SK-N-MC (cell line): ENCODE measurements at regions not wholly inside any gene's neighbourhood (a gene's known extent, or its start where the extent isn't known, plus 50 kb on each side); places are given as distances from the start of the nearest gene placed in this dataset.

Experiments
- EZH2 ChIP-seq: fragments of 200-600 bp; sonication (generic); IDR thresholded peaks from one replicate; pipeline ENCODE4 v1.6.1; 2017; ENCODE audit warnings: antibody characterized with exemption
- POLR2AphosphoS5 ChIP-seq: IDR thresholded peaks from 2 replicates; pipeline ENCODE4 v1.6.1; 2012; ENCODE audit warnings: mild to moderate bottlenecking, low read depth, low read length, borderline replicate concordance

DNA sequence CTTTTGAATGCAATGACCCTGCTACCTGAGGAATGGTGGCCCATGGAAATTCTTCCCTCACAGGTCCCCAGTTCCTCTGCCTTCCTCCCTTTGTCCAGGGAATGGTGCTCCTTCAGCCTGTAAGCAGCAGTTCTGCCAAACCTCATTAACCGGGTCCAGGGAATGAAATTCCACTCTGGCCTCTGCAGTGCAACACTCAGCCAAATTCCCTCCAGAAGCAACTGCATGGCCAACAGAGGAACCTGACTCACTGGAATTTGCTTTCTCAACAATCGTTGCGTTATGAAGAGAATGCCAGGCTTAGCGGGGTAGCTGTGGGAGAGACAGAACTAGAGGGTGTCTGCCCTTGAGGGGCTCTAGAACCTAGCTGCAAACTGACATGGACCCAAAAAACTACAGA, 449.4 kb upstream of the PROK2 start:
- TF ChIP-seq POLR2AphosphoS5 (no peak), EZH2 (no peak)
